H9 (cell line): ENCODE measurements at regions not wholly inside any gene's neighbourhood (a gene's known extent, or its start where the extent isn't known, plus 50 kb on each side); places are given as distances from the start of the nearest gene placed in this dataset.

Experiments
- DNase-seq: peaks from one replicate; pipeline ENCODE4 v3.0.0-alpha.2; 2017
- H2AFZ ChIP-seq: one replicate; pipeline ENCODE4 v1.6.1; 2013; ENCODE audit warnings: mild to moderate bottlenecking, low read length, control low read depth, moderate library complexity
- H2AK5ac ChIP-seq: 2 replicates; pipeline ENCODE4 v1.6.1; 2013; ENCODE audit warnings: low read length, control low read depth, mixed read lengths; ENCODE audit not compliant: insufficient read length
- H2BK120ac ChIP-seq: one replicate; pipeline ENCODE4 v1.6.1; 2013; ENCODE audit warnings: low read depth, mild to moderate bottlenecking, low read length, control low read depth, inconsistent platforms; ENCODE audit not compliant: poor library complexity, severe bottlenecking
- H2BK12ac ChIP-seq: 2 replicates; pipeline ENCODE4 v1.6.1; 2013; ENCODE audit warnings: low read length, control low read depth, mixed read lengths, low read depth; ENCODE audit not compliant: insufficient read length
- H2BK15ac ChIP-seq: 2 replicates; pipeline ENCODE4 v1.6.1; 2013; ENCODE audit warnings: low read depth, low read length, control low read depth
- H2BK20ac ChIP-seq: one replicate; pipeline ENCODE4 v1.6.1; 2013; ENCODE audit warnings: low read depth, mild to moderate bottlenecking, low read length, control low read depth, inconsistent platforms; ENCODE audit not compliant: poor library complexity, severe bottlenecking
- H2BK5ac ChIP-seq: 2 replicates; pipeline ENCODE4 v1.6.1; 2013; ENCODE audit warnings: low read length, control low read depth, mixed read lengths; ENCODE audit not compliant: insufficient read length
- H3K14ac ChIP-seq: 2 replicates; pipeline ENCODE4 v1.6.1; 2013; ENCODE audit warnings: low read length, control low read depth; ENCODE audit not compliant: insufficient read depth
- H3K18ac ChIP-seq: 2 replicates; pipeline ENCODE4 v1.6.1; 2013; ENCODE audit warnings: low read depth, mild to moderate bottlenecking, mixed read lengths, low read length, control low read depth; ENCODE audit not compliant: insufficient read length
- H3K23ac ChIP-seq: 2 replicates; pipeline ENCODE4 v1.6.1; 2013; ENCODE audit warnings: low read length, control low read depth, mixed read lengths, low read depth; ENCODE audit not compliant: insufficient read length
- H3K23me2 ChIP-seq: 2 replicates; pipeline ENCODE4 v1.6.1; 2013; ENCODE audit warnings: low read depth, mild to moderate bottlenecking, mixed read lengths, low read length, control low read depth; ENCODE audit not compliant: insufficient read length, poor library complexity, severe bottlenecking
- H3K27ac ChIP-seq: 2 replicates; pipeline ENCODE4 v1.5.1; 2013; ENCODE audit warnings: low read length, control low read depth, mixed read lengths, low read depth; ENCODE audit not compliant: insufficient read length
- H3K27me3 ChIP-seq: 2 replicates; pipeline ENCODE4 v1.6.1; 2013; ENCODE audit warnings: low read length, control low read depth, inconsistent platforms; ENCODE audit not compliant: insufficient read depth
- H3K4ac ChIP-seq: 2 replicates; pipeline ENCODE4 v1.6.1; 2013; ENCODE audit warnings: low read depth, mild to moderate bottlenecking, control low read depth, inconsistent platforms, low read length, moderate library complexity
- H3K4me1 ChIP-seq: 2 replicates; pipeline ENCODE4 v1.6.1; 2013; ENCODE audit warnings: low read length, control low read depth, inconsistent platforms; ENCODE audit not compliant: insufficient read depth
- H3K4me2 ChIP-seq: 2 replicates; pipeline ENCODE4 v1.6.1; 2013; ENCODE audit warnings: low read length, control low read depth, mixed read lengths; ENCODE audit not compliant: insufficient read length, insufficient read depth
- H3K56ac ChIP-seq: 2 replicates; pipeline ENCODE4 v1.6.1; 2013; ENCODE audit warnings: low read depth, mild to moderate bottlenecking, mixed read lengths, low read length, control low read depth; ENCODE audit not compliant: insufficient read length
- H3K79me1 ChIP-seq: 2 replicates; pipeline ENCODE4 v1.6.1; 2013; ENCODE audit warnings: low read depth, mild to moderate bottlenecking, moderate library complexity, low read length, control low read depth, inconsistent platforms; ENCODE audit not compliant: insufficient read depth, poor library complexity, severe bottlenecking
- H3K79me2 ChIP-seq: 2 replicates; pipeline ENCODE4 v1.6.1; 2013; ENCODE audit warnings: low read length, control low read depth, inconsistent platforms; ENCODE audit not compliant: insufficient read depth
- H3K9ac ChIP-seq: 2 replicates; pipeline ENCODE4 v1.6.1; 2013; ENCODE audit warnings: low read length, control low read depth, mixed read lengths; ENCODE audit not compliant: insufficient read length; ENCODE audit errors: extremely low read depth
- H3K9me3 ChIP-seq: one replicate; pipeline ENCODE4 v1.6.1; 2013; ENCODE audit warnings: low read depth, low read length, inconsistent platforms; ENCODE audit not compliant: control insufficient read depth
- H3T11ph ChIP-seq: one replicate; pipeline ENCODE4 v1.6.1; 2013; ENCODE audit warnings: mild to moderate bottlenecking, low read length, control low read depth, inconsistent platforms
- H4K20me1 ChIP-seq: one replicate; pipeline ENCODE4 v1.6.1; 2013; ENCODE audit not compliant: control insufficient read depth, insufficient read length, insufficient read depth
- H4K5ac ChIP-seq: 2 replicates; pipeline ENCODE4 v1.6.1; 2013; ENCODE audit warnings: low read depth, mild to moderate bottlenecking, mixed read lengths, low read length, control low read depth; ENCODE audit not compliant: insufficient read length
- H4K8ac ChIP-seq: replicated peaks from 2 replicates; pipeline ENCODE4 v1.6.1; 2013; ENCODE audit warnings: low read length, control low read depth, mixed read lengths, low read depth; ENCODE audit not compliant: insufficient read length
- H4K91ac ChIP-seq: 2 replicates; pipeline ENCODE4 v1.6.1; 2013; ENCODE audit warnings: low read depth, mild to moderate bottlenecking, moderate library complexity, mixed read lengths, low read length, control low read depth; ENCODE audit not compliant: insufficient read length
- H3K27ac Mint-ChIP-seq, 3 experiments: 2 replicates in 2 of 3; 3 replicates in 1 of 3; pipeline ENCODE4 v1.8.0; 2020 to 2021; ENCODE audit warnings: mixed read lengths in 3 of 3, mild to moderate bottlenecking in 1 of 3, moderate library complexity in 1 of 3
- H3K27me3 Mint-ChIP-seq: 2 replicates; pipeline ENCODE4 v1.8.0; 2021; ENCODE audit warnings: low read depth, mild to moderate bottlenecking, moderate library complexity, mixed read lengths
- H3K36me3 Mint-ChIP-seq, 3 experiments: 2 replicates in 2 of 3; 3 replicates in 1 of 3; pipeline ENCODE4 v1.8.0; 2020 to 2021; ENCODE audit warnings: low read depth in 3 of 3, mixed read lengths in 3 of 3; ENCODE audit not compliant: insufficient read depth in 1 of 3
- H3K4me1 Mint-ChIP-seq, 2 experiments: 2 replicates each; pipeline ENCODE4 v1.8.0; 2020; ENCODE audit warnings: mixed read lengths in 2 of 2
- H3K4me3 Mint-ChIP-seq, 2 experiments: 2 replicates in 1 of 2; 3 replicates in 1 of 2; pipeline ENCODE4 v1.8.0; 2020 to 2021; ENCODE audit warnings: mild to moderate bottlenecking in 2 of 2, mixed read lengths in 2 of 2, moderate library complexity in 1 of 2
- H3K9me3 Mint-ChIP-seq, 2 experiments: 2 replicates in 1 of 2; 3 replicates in 1 of 2; pipeline ENCODE4 v1.8.0; 2020; ENCODE audit warnings: mild to moderate bottlenecking in 2 of 2, mixed read lengths in 2 of 2, moderate library complexity in 1 of 2
- CTCF ChIP-seq: fragments of 200-600 bp; sonication (generic); conservative IDR thresholded peaks from 3 replicates; pipeline ENCODE4 v1.8.0; 2021; ENCODE audit warnings: antibody characterized with exemption, mild to moderate bottlenecking
- WGBS: extraction: QIAGEN DNeasy Blood & Tissue Kit; methylation state at CpG from one replicate; pipeline ENCODE4 v1.1.7; 2013; ENCODE audit warnings: missing lambda C conversion rate, low lambda C conversion rate, mixed read lengths; ENCODE audit not compliant: insufficient read length; ENCODE audit errors: extremely low coverage; 5-methylcytosine and 5-hydroxymethylcytosine counted together

- TF ChIP-seq CTCF = no peak
- Histone ChIP-seq H3K56ac (no peak overlapping the region), H2BK15ac (no peak overlapping the region), H3K27me3 (no peaks in the 10 kb centered on the region), H3K9ac (no peak overlapping the region), H3K4me2 (no peak overlapping the region), H3K23me2 (no peaks in the 10 kb centered on the region), H3K23ac (no peak overlapping the region), H3K79me2 (no peaks in the 10 kb centered on the region), H2BK12ac (no peak overlapping the region), H3K14ac (no peak overlapping the region), H2AK5ac (no peak overlapping the region), H2AFZ (no peak overlapping the region), H3K4me1 (no peaks in the 10 kb centered on the region; the same call in 1 of the 2 replicates), H4K8ac (no peak overlapping the region), H3T11ph (no peak overlapping the region), H3K4ac (no peak overlapping the region), H4K5ac (no peak overlapping the region), H3K9me3 (no peaks in the 10 kb centered on the region), H2BK120ac (no peak overlapping the region), H4K91ac (no peak overlapping the region), H2BK5ac (no peak overlapping the region), H3K27ac (no peak overlapping the region), H2BK20ac (no peak overlapping the region), H4K20me1 (no peaks in the 10 kb centered on the region), H3K79me1 (no peaks in the 10 kb centered on the region), H3K18ac (no peak overlapping the region)
- Mint-ChIP-seq H3K9me3 (no peaks in the 10 kb centered on the region; a peak in 1 of 5 replicates), H3K4me1 (peaks cover 15 to 16% of the 10 kb centered on the region in 2 experiments), H3K4me3 (no peak overlapping the region), H3K27ac (no peak overlapping the region; a peak in 1 of 7 replicates), H3K36me3 (0 out of 7 replicates have a peak, but pooled peaks cover 0 to 2% (median 0%) of the 10 kb centered on the region in 3 experiments), H3K27me3 (no peaks in the 10 kb centered on the region; the same call in 1 of the 2 replicates)
- no CpG with 5 or more reads among the region's 2 CpGs for WGBS
- DNase-seq = no peak
These were observed 148.6 kb upstream of the SLC38A2 start for GRCh38 chr12:46521145-46521544.
